GM12878 (cell line): ENCODE measurements at regions not wholly inside any gene's neighbourhood (a gene's known extent, or its start where the extent isn't known, plus 50 kb on each side); places are given as distances from the start of the nearest gene placed in this dataset.

Experiments used
- ATAC-seq: fragments of 200-7000 bp; cut with Tn5 transposase; 3 replicates; pipeline ENCODE4 v1.9.1; 2020; ENCODE audit warnings: mild to moderate bottlenecking, moderate library complexity
- BruUV-seq: library from RNA; stranded (reverse); fragments of 400-500 nt; replicated peaks from 2 replicates; lab custom pipeline; 2021; lab: Mats Ljungman, UMichigan
- CTCF ChIA-PET: fragments of 300-600 bp; sonication (Branson Sonifier 250); formaldehyde crosslinking; extraction: SDS; loops from one replicate; lab custom pipeline; 2021; ENCODE audit warnings: inconsistent platforms; lab: Yijun Ruan, JAX
- POLR2A ChIA-PET: fragments of 350-600 bp; formaldehyde crosslinking; extraction: SDS; loops from one replicate; lab custom pipeline; 2021; ENCODE audit warnings: inconsistent platforms; lab: Charles Lee
- RAD21 ChIA-PET: fragments of 300-600 bp; sonication (Branson Sonifier 250); formaldehyde crosslinking; loops from one replicate; lab custom pipeline; 2023; ENCODE audit warnings: antibody characterized with exemption; ENCODE audit not compliant: unreplicated experiment; lab: Charles Lee
- SMC1A ChIA-PET: fragments of 300-600 bp; sonication (Branson Sonifier 250); formaldehyde crosslinking; loops from one replicate; lab custom pipeline; 2023; ENCODE audit not compliant: unreplicated experiment, uncharacterized antibody; lab: Charles Lee
- DNase-seq: peaks from one replicate; pipeline ENCODE4 v3.0.0-alpha.2; 2011; ENCODE audit warnings: low read depth, low spot score
- FAIRE-seq: peaks from 3 replicates; lab custom pipeline; 2011; peaks lifted over from hg19 to GRCh38; lab: Jason Lieb, UNC
- H2AFZ ChIP-seq: 2 replicates; pipeline ENCODE4 v1.6.0; 2011; ENCODE audit warnings: low read depth, low read length, control low read depth; ENCODE audit not compliant: control insufficient read depth
- H3K27ac ChIP-seq: 2 replicates; pipeline ENCODE4 v1.5.1; 2011; ENCODE audit warnings: control low read depth; ENCODE audit not compliant: control insufficient read depth, insufficient read depth
- H3K27me3 ChIP-seq, 2 experiments: replicated peaks in 1 of 2; 2 replicates each; pipeline versions ENCODE4 v1.6.0 to v1.6.1; 2011; ENCODE audit warnings: low read length in 1 of 2; ENCODE audit not compliant: control insufficient read depth in 2 of 2, insufficient read depth in 2 of 2
- H3K36me3 ChIP-seq, 2 experiments: 2 replicates each; pipeline ENCODE4 v1.5.1; 2011; ENCODE audit warnings: low read length in 1 of 2; ENCODE audit not compliant: control insufficient read depth in 2 of 2, insufficient read depth in 2 of 2
- H3K4me1 ChIP-seq: 2 replicates; pipeline ENCODE4 v1.6.1; 2011; ENCODE audit warnings: mild to moderate bottlenecking, low read length, moderate library complexity, mixed read lengths; ENCODE audit not compliant: control insufficient read depth, insufficient read depth
- H3K4me2 ChIP-seq: 2 replicates; pipeline ENCODE4 v1.6.0; 2011; ENCODE audit warnings: control low read depth; ENCODE audit not compliant: control insufficient read depth, insufficient read depth
- H3K4me3 ChIP-seq: fragments of 200-600 bp; sonication (generic); 2 replicates; pipeline ENCODE4 v1.5.1; 2016
- H3K79me2 ChIP-seq: 2 replicates; pipeline ENCODE4 v1.6.0; 2011; ENCODE audit warnings: low read length; ENCODE audit not compliant: control insufficient read depth, insufficient read depth
- H3K9ac ChIP-seq: 2 replicates; pipeline ENCODE4 v1.8.0; 2011; ENCODE audit warnings: low read length, control low read depth, mixed read lengths; ENCODE audit not compliant: control insufficient read depth, insufficient read depth
- H3K9me3 ChIP-seq: replicated peaks from 3 replicates; pipeline ENCODE4 v1.5.1; 2011; ENCODE audit warnings: mild to moderate bottlenecking, low read length; ENCODE audit not compliant: control insufficient read depth, insufficient read depth
- H4K20me1 ChIP-seq: 2 replicates; pipeline ENCODE4 v1.6.0; 2011; ENCODE audit not compliant: control insufficient read depth, insufficient read depth
- ATF2 ChIP-seq: IDR thresholded peaks from 2 replicates; pipeline ENCODE4 v1.6.1; 2012; ENCODE audit warnings: low read length, inconsistent platforms
- ATF7 ChIP-seq: fragments of 450-650 bp; IDR thresholded peaks from 2 replicates; pipeline ENCODE4 v1.6.1; 2016; ENCODE audit warnings: low read depth, mild to moderate bottlenecking
- BHLHE40 ChIP-seq, 2 experiments: fragments of 450-650 bp in 1 of 2; IDR thresholded peaks; 2 replicates each; pipeline ENCODE4 v1.6.1; 2011 to 2017; ENCODE audit warnings: low read depth in 2 of 2, borderline replicate concordance in 1 of 2, improper control_type of control experiment in 1 of 2, low read length in 1 of 2, mild to moderate bottlenecking in 1 of 2
- CBFB ChIP-seq: IDR thresholded peaks from 2 replicates; pipeline ENCODE4 v1.6.1; 2016; ENCODE audit warnings: antibody characterized with exemption, low read depth
- CHD2 ChIP-seq: IDR thresholded peaks from 2 replicates; pipeline ENCODE4 v1.6.1; 2011; ENCODE audit warnings: low read depth, low read length, improper control_type of control experiment, borderline replicate concordance
- EP300 ChIP-seq, 2 experiments: fragments of 150-350 bp in 1 of 2; IDR thresholded peaks; 2 replicates each; pipeline ENCODE4 v1.6.1; 2011 to 2012; ENCODE audit warnings: low read depth in 2 of 2, low read length in 2 of 2, borderline replicate concordance in 1 of 2, improper control_type of control experiment in 1 of 2, inconsistent platforms in 1 of 2; ENCODE audit not compliant: control insufficient read depth in 1 of 2
- JUND ChIP-seq: IDR thresholded peaks from 2 replicates; pipeline ENCODE4 v1.6.1; 2012; ENCODE audit warnings: low read depth, mild to moderate bottlenecking, low read length, improper control_type of control experiment, moderate library complexity
- MTA2 ChIP-seq: fragments of 450-650 bp; IDR thresholded peaks from 2 replicates; pipeline ENCODE4 v1.6.1; 2016; ENCODE audit warnings: low read depth, mild to moderate bottlenecking, moderate library complexity
- SUZ12 ChIP-seq: fragments of 200-600 bp; sonication (generic); IDR thresholded peaks from one replicate; pipeline ENCODE4 v1.6.1; 2018; ENCODE audit warnings: antibody characterized with exemption, mild to moderate bottlenecking; ENCODE audit not compliant: unreplicated experiment
- whole genome bisulfite sequencing: methylation state at CpG from one replicate; pipeline ENCODE4 v1.1.6; 2016; ENCODE audit warnings: low lambda C conversion rate; ENCODE audit not compliant: insufficient replicate concordance, insufficient coverage; ENCODE audit errors: missing lambda C conversion rate; 5-methylcytosine and 5-hydroxymethylcytosine counted together
- in situ Hi-C: fragments of 300-500 bp; cut with MboI; formaldehyde crosslinking; loops from 9 replicates; pipeline ENCODE4 v1.14.3; 2018; ENCODE audit warnings: mixed read lengths
- intact Hi-C: fragments of 100-400 bp; cut with micrococcal nuclease; formaldehyde crosslinking; loops from one replicate; pipeline ENCODE4 v1.14.2; 2022; ENCODE audit not compliant: unreplicated experiment

GRCh38 chr2:150889141-150889540, 372.5 kb downstream of the RBM43 start (continued):
- TF ChIP-seq CHD2 (no peak), JUND (no peak), ATF2 (no peak)

- no peak for DNase-seq
- no peak for FAIRE-seq
- TF ChIP-seq ATF7: no peak
- TF ChIP-seq, all 136 proteins: peak for 0
- H3K4me1 ChIP-seq: no peaks in the 10 kb centered on the region
- H3K36me3 ChIP-seq: no peaks in the 10 kb centered on the region
- in situ Hi-C loops: no loop called here
- H3K27me3 ChIP-seq: 0 out of 4 replicates have a peak, but pooled peaks cover 0 to 4% of the 10 kb centered on the region in 2 experiments
- no peaks in the 10 kb centered on the region for H3K79me2 ChIP-seq
- no peak overlapping the region for H3K4me3 ChIP-seq
- intact Hi-C loops: no loop called here
- ChIA-PET SMC1A (no interaction called here), POLR2A (no interaction called here), RAD21 (no interaction called here), CTCF (no interaction called here)
- ATAC-seq: no peak
- H4K20me1 ChIP-seq: no peaks in the 10 kb centered on the region
- no peak overlapping the region for H3K27ac ChIP-seq
- no peaks in the 10 kb centered on the region for H3K9me3 ChIP-seq
- H3K4me2 ChIP-seq: no peak overlapping the region
- H2AFZ ChIP-seq: no peak overlapping the region
- no peak overlapping the region for H3K9ac ChIP-seq
- BruUV-seq: no TSS peak
These were observed 373.3 kb downstream of the RBM43 start for GRCh38 chr2:150888337-150888736.

DNA sequence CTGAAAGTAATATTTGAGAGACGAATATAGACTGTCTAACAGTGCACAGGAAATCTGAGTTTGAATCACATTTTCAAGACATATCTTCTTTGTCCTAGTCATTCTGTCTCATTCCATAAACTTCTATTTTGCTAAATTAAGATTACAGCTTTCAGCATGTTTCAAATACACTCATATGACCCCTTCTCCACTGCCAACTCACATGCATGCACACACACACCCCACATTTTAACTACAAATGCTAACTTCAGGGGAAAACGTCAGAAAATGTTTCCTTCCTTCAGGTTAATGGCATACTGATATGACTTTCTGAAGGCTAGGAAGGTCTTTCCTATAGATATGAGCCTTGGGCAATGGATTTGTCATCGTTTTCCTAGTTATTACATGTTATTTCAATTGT, 373.7 kb downstream of the RBM43 start:
- Histone ChIP-seq H3K4me1 (no peaks in the 10 kb centered on the region), H2AFZ (no peak overlapping the region), H3K9ac (no peak overlapping the region), H3K4me3 (no peak overlapping the region), H3K4me2 (no peak overlapping the region), H4K20me1 (no peaks in the 10 kb centered on the region), H3K36me3 (no peaks in the 10 kb centered on the region), H3K27me3 (0 out of 4 replicates have a peak, but pooled peaks cover 0 to 4% of the 10 kb centered on the region in 2 experiments), H3K79me2 (no peaks in the 10 kb centered on the region), H3K27ac (no peak overlapping the region), H3K9me3 (no peaks in the 10 kb centered on the region)
- ChIA-PET RAD21 (no interaction called here), POLR2A (no interaction called here), CTCF (no interaction called here), SMC1A (interaction anchor here (0.6 kb wide), 1 partner anchor 68 kb away, joined by 4 read pairs; no protein-coding TSS in a partner anchor)
- intact Hi-C loops: no loop called here
- no TSS peak for BruUV-seq
- TF ChIP-seq BHLHE40 (IDR thresholded peaks at IDR 0.05; ENCODE audit: borderline replicate concordance in 1 of 2, low read depth in 2 of 2, low read length in 1 of 2) (no peak), MTA2 (no peak), SUZ12 (no peak), CBFB (no peak), EP300 (IDR thresholded peaks at IDR 0.05; ENCODE audit: borderline replicate concordance in 1 of 2, control insufficient read depth in 1 of 2, low read depth in 2 of 2, low read length in 2 of 2) (no peak)
- 19% methylated on average over 3 of the region's 3 CpGs for WGBS
- FAIRE-seq (no peak), DNase-seq (no peak), ATAC-seq (no peak)
- in situ Hi-C loops: no loop called here
